ENCODE measurements at regions not wholly inside any gene's neighbourhood (a gene's known extent, or its start where the extent isn't known, plus 50 kb on each side); places are given as distances from the start of the nearest gene placed in this dataset.

- TF ChIP-seq TEAD4 (IDR thresholded peaks at IDR 0.05; ENCODE audit: low read depth, low read length): no peak
- no peak for TF ChIP-seq FOSL1 (IDR thresholded peaks at IDR 0.05; ENCODE audit: insufficient read depth, low read depth, low read length)
- TF ChIP-seq BCL11A (IDR thresholded peaks at IDR 0.05; ENCODE audit: low read depth in 2 of 2, low read length in 2 of 2): no peak
- TF ChIP-seq SUZ12 (IDR thresholded peaks at IDR 0.05; ENCODE audit: low read length): no peak
- TF ChIP-seq JUND (IDR thresholded peaks at IDR 0.05; ENCODE audit: low read length): no peak
Observed at GRCh38 chr17:36705283-36705795, 104.0 kb downstream of the MRM1 start (continued).
